ENCODE measurements at regions not wholly inside any gene's neighbourhood (a gene's known extent, or its start where the extent isn't known, plus 50 kb on each side); places are given as distances from the start of the nearest gene placed in this dataset.

GRCh38 chr9:13352451-13352979 lies 73.0 kb upstream of the MPDZ start:
- H3K4me2 ChIP-seq (ENCODE audit: low read length) = no peak overlapping the region
- H3K9ac ChIP-seq (ENCODE audit: low read length) = no peak overlapping the region
- H2AFZ ChIP-seq (ENCODE audit: low read length) = no peak overlapping the region
- no peaks in the 10 kb centered on the region for H3K9me3 ChIP-seq (ENCODE audit: low read length)
- TF ChIP-seq CTCF (IDR thresholded peaks at IDR 0.05; ENCODE audit: low read length) = no peak
- no peak for TF ChIP-seq EZH2 (IDR thresholded peaks at IDR 0.05; ENCODE audit: borderline replicate concordance, low read length)
- H3K9me2 ChIP-seq (ENCODE audit: low read depth, low read length) = no peaks in the 10 kb centered on the region
- no peaks in the 10 kb centered on the region for H4K20me1 ChIP-seq (ENCODE audit: insufficient read depth, low read length)
- H3F3A ChIP-seq (ENCODE audit: insufficient read depth, low read length) = no peaks in the 10 kb centered on the region
- H3K27ac ChIP-seq (ENCODE audit: low read depth, low read length, poor library complexity, severe bottlenecking) = no peak overlapping the region
- no peak overlapping the region for H3K4me3 ChIP-seq (ENCODE audit: low read depth, low read length, poor library complexity, severe bottlenecking)
- no peaks in the 10 kb centered on the region for H3K79me2 ChIP-seq (ENCODE audit: insufficient read depth, low read length)
- no peaks in the 10 kb centered on the region for H3K36me3 ChIP-seq (ENCODE audit: insufficient read depth, low read length)
- H3K27me3 ChIP-seq (ENCODE audit: insufficient read depth, low read length) = no peaks in the 10 kb centered on the region
- H3K4me1 ChIP-seq (ENCODE audit: insufficient read depth, low read length, severe bottlenecking) = no peaks in the 10 kb centered on the region

- TF ChIP-seq EZH2 (IDR thresholded peaks at IDR 0.05; ENCODE audit: borderline replicate concordance, low read length) (no peak), CTCF (IDR thresholded peaks at IDR 0.05; ENCODE audit: low read length) (peak; percentile 60)
- Histone ChIP-seq H2AFZ (ENCODE audit: low read length) (no peak overlapping the region), H3K4me1 (ENCODE audit: insufficient read depth, low read length, severe bottlenecking) (no peaks in the 10 kb centered on the region), H3K27ac (ENCODE audit: low read depth, low read length, poor library complexity, severe bottlenecking) (no peak overlapping the region), H3K9me2 (ENCODE audit: low read depth, low read length) (no peaks in the 10 kb centered on the region), H3F3A (ENCODE audit: insufficient read depth, low read length) (no peaks in the 10 kb centered on the region), H3K4me2 (ENCODE audit: low read length) (no peak overlapping the region), H3K4me3 (ENCODE audit: low read depth, low read length, poor library complexity, severe bottlenecking) (no peak overlapping the region), H3K9ac (ENCODE audit: low read length) (no peak overlapping the region), H3K27me3 (ENCODE audit: insufficient read depth, low read length) (no peaks in the 10 kb centered on the region), H4K20me1 (ENCODE audit: insufficient read depth, low read length) (no peaks in the 10 kb centered on the region), H3K79me2 (ENCODE audit: insufficient read depth, low read length) (no peaks in the 10 kb centered on the region), H3K9me3 (ENCODE audit: low read length) (no peaks in the 10 kb centered on the region), H3K36me3 (ENCODE audit: insufficient read depth, low read length) (no peaks in the 10 kb centered on the region)
Measured at GRCh38 chr9:13351778-13352386, 72.4 kb upstream of the MPDZ start.

- Histone ChIP-seq H3K9ac (ENCODE audit: low read length) (no peak overlapping the region), H3K79me2 (ENCODE audit: insufficient read depth, low read length) (no peaks in the 10 kb centered on the region), H3K4me2 (ENCODE audit: low read length) (no peak overlapping the region), H2AFZ (ENCODE audit: low read length) (no peak overlapping the region), H3K9me2 (ENCODE audit: low read depth, low read length) (no peaks in the 10 kb centered on the region), H3K36me3 (ENCODE audit: insufficient read depth, low read length) (no peaks in the 10 kb centered on the region), H3K27me3 (ENCODE audit: insufficient read depth, low read length) (no peaks in the 10 kb centered on the region), H4K20me1 (ENCODE audit: insufficient read depth, low read length) (no peaks in the 10 kb centered on the region), H3K4me3 (ENCODE audit: low read depth, low read length, poor library complexity, severe bottlenecking) (no peak overlapping the region), H3K9me3 (ENCODE audit: low read length) (no peaks in the 10 kb centered on the region), H3K27ac (ENCODE audit: low read depth, low read length, poor library complexity, severe bottlenecking) (no peak overlapping the region), H3K4me1 (ENCODE audit: insufficient read depth, low read length, severe bottlenecking) (no peaks in the 10 kb centered on the region), H3F3A (ENCODE audit: insufficient read depth, low read length) (no peaks in the 10 kb centered on the region)
- TF ChIP-seq CTCF (IDR thresholded peaks at IDR 0.05; ENCODE audit: low read length) (no peak), EZH2 (IDR thresholded peaks at IDR 0.05; ENCODE audit: borderline replicate concordance, low read length) (no peak)
Measured at GRCh38 chr9:13332571-13332970, 53.1 kb upstream of the MPDZ start.
